ENCODE measurements at regions not wholly inside any gene's neighbourhood (a gene's known extent, or its start where the extent isn't known, plus 50 kb on each side); places are given as distances from the start of the nearest gene placed in this dataset.

GRCh38 chr2:31729065-31729439 lies 148.3 kb upstream of the SRD5A2 start:
- DNase-seq (ENCODE audit: low spot score), result no peak
- Histone ChIP-seq H2AFZ (peak overlapping the region; percentile 56; the same call in 1 of the 2 replicates), H3K4me1 (ENCODE audit: insufficient read depth) (no peaks in the 10 kb centered on the region), H4K20me1 (replicated peaks; ENCODE audit: insufficient read depth) (no peaks in the 10 kb centered on the region), H3K27me3 (ENCODE audit: insufficient read depth) (no peaks in the 10 kb centered on the region), H3K79me2 (replicated peaks; ENCODE audit: insufficient read depth) (no peaks in the 10 kb centered on the region), H3K4me2 (no peak overlapping the region), H3K9me2 (ENCODE audit: insufficient read depth) (no peaks in the 10 kb centered on the region), H3K27ac (ENCODE audit: low read depth) (no peak overlapping the region), H3F3A (replicated peaks; ENCODE audit: low read depth) (no peaks in the 10 kb centered on the region), H3K4me3 (no peak overlapping the region), H3K36me3 (ENCODE audit: insufficient read depth) (no peaks in the 10 kb centered on the region)
- Mint-ChIP-seq H3K27me3 (ENCODE audit: insufficient read depth, low read depth, poor library complexity) (peaks cover 6% of the 10 kb centered on the region), H3K4me1 (no peaks in the 10 kb centered on the region), H3K9me3 (peaks cover 18% of the 10 kb centered on the region; the same call in 2 of the 3 replicates), H3K4me3 (no peak overlapping the region), H3K36me3 (ENCODE audit: low read depth) (no peaks in the 10 kb centered on the region; the same call in 2 of the 3 replicates), H3K27ac (no peak overlapping the region)
- no peak for ATAC-seq
- TF ChIP-seq NANOG (IDR thresholded peaks at IDR 0.05; ENCODE audit: borderline replicate concordance), result no peak
- no peak for TF ChIP-seq ZNF114 (CRISPR knock-in tag; IDR thresholded peaks at IDR 0.05)
- no peak for TF ChIP-seq EZH2phosphoT487 (IDR thresholded peaks at IDR 0.05; ENCODE audit: unreplicated experiment)
- no peak for TF ChIP-seq REST (IDR thresholded peaks at IDR 0.05; ENCODE audit: unreplicated experiment)
- TF ChIP-seq POLR2AphosphoS5 (IDR thresholded peaks at IDR 0.05; ENCODE audit: low read depth), result no peak
- TF ChIP-seq JUNB (IDR thresholded peaks at IDR 0.05; ENCODE audit: unreplicated experiment), result no peak
- TF ChIP-seq ZNF331 (CRISPR knock-in tag; IDR thresholded peaks at IDR 0.05; ENCODE audit: low read depth), result no peak
- no peak for TF ChIP-seq CREB1 (CRISPR knock-in tag; IDR thresholded peaks at IDR 0.05; ENCODE audit: low read depth)
- no peak for TF ChIP-seq EZH2 (IDR thresholded peaks at IDR 0.05; ENCODE audit: low read depth, unreplicated experiment)
- TF ChIP-seq, protein P1, sequence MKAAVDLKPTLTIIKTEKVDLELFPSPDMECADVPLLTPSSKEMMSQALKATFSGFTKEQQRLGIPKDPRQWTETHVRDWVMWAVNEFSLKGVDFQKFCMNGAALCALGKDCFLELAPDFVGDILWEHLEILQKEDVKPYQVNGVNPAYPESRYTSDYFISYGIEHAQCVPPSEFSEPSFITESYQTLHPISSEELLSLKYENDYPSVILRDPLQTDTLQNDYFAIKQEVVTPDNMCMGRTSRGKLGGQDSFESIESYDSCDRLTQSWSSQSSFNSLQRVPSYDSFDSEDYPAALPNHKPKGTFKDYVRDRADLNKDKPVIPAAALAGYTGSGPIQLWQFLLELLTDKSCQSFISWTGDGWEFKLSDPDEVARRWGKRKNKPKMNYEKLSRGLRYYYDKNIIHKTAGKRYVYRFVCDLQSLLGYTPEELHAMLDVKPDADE (IDR thresholded peaks at IDR 0.05), result no peak
- no peak for TF ChIP-seq CTCF (conservative IDR thresholded peaks at IDR 0.05; ENCODE audit: low read depth in 2 of 2)
